ENCODE measurements at regions not wholly inside any gene's neighbourhood (a gene's known extent, or its start where the extent isn't known, plus 50 kb on each side); places are given as distances from the start of the nearest gene placed in this dataset.

- DNase-seq (ENCODE audit: low read depth) = no peak
Observed at GRCh38 chr2:6516674-6517073, 349.0 kb downstream of the CMPK2 start.

GRCh38 chr2:6518361-6518760 is 347.3 kb downstream of the CMPK2 start:
- no peak for DNase-seq (ENCODE audit: low read depth)

DNA sequence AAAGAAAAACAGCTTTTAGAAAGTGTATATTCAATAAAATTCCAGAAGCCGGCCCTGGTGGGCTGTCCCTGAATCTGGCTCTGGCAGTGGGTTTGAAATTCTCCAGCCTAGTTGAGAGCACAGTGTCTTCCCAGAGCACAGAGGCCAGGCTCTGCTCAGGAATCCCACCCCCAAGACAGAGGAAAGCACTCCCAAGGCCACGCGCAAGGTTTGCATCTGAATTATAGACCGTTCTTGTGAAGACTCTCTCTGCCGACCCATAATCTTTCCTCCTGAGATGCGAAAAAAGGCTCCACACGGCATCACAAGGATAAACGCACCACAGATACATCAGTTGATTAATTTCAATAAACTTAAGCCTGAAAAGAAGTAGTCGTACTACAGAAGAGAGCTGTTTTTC is 342.2 kb downstream of the CMPK2 start:
- no peak for DNase-seq (ENCODE audit: low read depth)

DNA sequence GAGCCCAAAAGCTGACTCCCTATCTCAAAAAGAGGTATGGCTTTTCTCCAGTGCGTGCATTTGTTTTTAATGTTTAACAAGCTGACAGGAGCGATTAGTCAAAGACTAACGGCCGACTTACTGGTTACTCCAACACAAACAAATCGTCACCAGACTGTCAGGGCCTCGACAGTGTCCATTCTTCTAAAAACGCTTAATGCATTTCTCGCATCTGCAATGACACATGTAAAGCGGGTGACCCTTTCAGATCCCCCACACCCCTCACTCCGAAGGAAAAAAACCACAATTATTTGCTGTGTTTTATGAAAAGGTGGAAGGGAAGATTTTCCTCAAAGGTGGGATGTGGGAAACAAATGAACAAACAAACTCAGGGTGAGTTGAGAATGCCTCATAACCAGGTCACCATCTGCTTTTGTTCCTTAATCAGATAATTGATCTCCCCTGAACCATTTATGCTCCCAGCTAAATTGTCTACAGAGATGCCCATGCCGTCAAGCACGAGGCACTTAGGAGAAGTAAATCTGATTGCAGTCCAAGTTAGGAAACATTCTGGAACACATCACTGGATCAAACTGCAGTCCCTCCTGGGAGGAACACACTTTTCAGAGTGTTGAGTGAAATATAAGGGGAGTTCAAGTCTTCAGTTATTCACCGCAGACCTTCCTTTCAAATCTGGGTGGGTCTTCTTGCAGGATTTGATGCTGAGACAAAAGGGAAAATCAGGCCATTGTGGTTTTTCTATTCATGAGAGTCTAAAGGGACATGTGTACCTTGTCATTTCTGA is 340.8 kb downstream of the CMPK2 start:
- no peak for DNase-seq (ENCODE audit: low read depth)

GRCh38 chr2:6525475-6525964 is 340.2 kb downstream of the CMPK2 start:
- DNase-seq (ENCODE audit: low read depth) = no peak

GRCh38 chr2:6526093-6526824 is 339.4 kb downstream of the CMPK2 start:
- no peak for DNase-seq (ENCODE audit: low read depth)

DNA sequence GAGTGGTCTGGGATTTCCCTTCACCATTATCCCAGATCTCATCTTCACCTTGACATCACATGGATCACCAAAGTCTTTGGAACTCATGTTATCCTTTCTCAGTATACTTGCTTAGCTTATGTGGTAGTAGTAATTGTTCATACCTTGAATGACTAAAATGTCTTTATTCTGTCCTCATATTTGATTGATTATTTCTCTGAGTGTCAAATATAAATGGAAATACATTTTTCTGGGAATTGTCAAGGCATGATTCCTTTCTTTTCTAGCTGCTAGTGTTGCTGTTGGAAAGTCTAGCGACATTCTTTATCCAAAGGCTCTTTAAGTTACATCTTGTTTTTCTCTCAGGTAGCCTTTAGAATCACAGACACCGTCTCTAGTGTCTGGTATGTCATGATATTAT is 334.4 kb downstream of the CMPK2 start:
- no peak for DNase-seq (ENCODE audit: low read depth)

DNA sequence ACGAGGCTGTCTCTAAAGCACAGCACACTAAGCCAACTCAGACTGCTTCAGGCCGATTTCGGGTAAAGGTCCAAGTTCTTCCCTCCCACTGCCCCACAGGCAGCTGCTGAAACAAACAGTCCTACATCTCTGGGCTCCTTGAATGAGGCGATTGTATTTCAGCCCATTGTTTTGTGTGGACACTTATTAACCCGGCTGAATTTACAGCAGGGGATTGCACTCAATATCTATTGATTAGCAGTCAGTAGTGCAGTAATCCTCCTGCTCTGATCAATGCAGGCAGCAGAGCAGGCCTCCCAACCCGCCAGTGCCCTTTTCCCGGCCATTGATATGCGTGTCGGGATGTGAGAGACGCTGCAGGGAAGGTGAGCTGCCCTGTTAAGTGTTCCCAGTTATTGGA is 330.1 kb downstream of the CMPK2 start:
- DNase-seq (ENCODE audit: low read depth) = no peak

GRCh38 chr2:6538607-6539006 is 327.1 kb downstream of the CMPK2 start:
- no peak for DNase-seq (ENCODE audit: low read depth)

DNA sequence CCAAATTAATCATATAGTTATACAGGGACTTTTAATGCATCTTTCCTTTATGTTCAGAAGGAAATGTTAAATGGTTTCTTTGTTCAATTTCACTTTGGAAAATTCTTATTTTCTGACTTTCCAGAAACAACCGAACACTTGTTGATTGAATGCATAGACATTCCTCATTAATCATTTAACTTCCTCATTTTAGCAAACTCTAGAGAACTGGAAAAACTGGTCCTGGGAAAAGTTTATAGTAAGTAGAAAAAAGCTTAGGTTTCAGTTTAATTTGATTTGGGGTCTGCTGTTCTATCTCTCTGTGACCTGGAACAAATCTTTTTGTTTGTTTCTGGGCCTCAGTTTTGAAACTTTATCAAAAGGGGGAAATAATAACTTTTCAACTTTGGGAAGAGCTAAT is 320.4 kb downstream of the CMPK2 start:
- DNase-seq (ENCODE audit: low read depth) = no peak

GRCh38 chr2:6545795-6546194 is 319.9 kb downstream of the CMPK2 start:
- DNase-seq (ENCODE audit: low read depth) = no peak

DNA sequence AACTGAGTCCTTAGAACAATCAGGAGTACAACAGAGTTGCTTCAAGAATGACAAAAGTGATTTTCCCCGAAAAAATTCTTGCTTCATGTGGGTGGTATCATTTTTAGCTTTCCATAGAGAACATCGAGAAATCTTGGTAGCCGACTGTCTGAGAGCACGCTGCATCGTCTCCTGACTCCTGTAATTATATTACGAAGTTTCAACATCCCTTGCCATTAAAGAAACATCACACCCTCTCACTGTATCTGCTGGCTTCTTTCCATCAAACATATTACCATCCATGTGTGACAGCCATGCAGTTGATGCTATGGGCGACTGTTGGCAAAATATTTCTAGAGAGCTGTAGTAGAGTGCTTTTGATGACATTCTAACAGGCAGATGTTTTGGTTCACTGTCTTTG is 311.2 kb downstream of the CMPK2 start:
- DNase-seq (ENCODE audit: low read depth) = no peak

GRCh38 chr2:6556755-6557154 is 309.0 kb downstream of the CMPK2 start:
- DNase-seq (ENCODE audit: low read depth) = no peak

- DNase-seq (ENCODE audit: low read depth) = no peak
Observed at GRCh38 chr2:6557737-6558136, 308.0 kb downstream of the CMPK2 start.

GRCh38 chr2:6562771-6563170 is 302.9 kb downstream of the CMPK2 start:
- DNase-seq (ENCODE audit: low read depth) = no peak

DNA sequence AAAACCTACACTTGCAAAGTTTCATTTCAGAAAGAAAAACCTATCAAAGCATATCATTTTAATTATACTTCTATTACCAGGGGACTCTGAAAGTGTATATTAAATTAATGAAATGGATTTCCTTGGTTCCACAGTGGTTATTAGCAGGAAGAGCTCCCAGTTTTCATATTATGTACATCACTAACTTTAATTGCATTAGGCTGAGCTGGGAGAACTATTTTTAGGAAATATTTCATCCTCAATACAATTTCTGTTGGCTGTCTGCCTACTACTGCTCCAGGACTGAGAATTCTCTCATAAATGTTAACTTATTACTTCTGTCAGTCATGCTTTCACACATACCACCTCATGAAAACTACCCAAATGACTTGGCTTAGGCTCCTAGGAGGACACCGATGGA is 301.4 kb downstream of the CMPK2 start:
- DNase-seq (ENCODE audit: low read depth) = no peak

DNA sequence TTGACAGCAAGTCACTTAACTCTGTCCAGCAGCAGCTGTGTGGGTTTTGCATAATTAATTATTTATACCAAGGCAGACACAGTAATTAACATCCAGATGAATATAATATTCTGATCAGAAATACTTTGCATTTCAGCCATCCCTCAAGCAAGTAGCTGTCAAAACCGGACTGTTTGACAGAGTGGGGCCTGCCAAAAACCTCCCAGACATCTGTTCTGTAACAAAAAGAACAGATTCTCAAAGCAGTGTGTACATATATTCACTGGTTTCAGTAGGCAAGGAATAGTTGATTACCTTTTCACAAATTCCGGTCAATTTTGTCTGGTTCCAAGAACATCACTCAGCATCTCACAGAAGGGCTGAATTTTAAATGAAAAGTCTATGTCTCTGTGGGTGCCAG is 291.6 kb downstream of the CMPK2 start:
- DNase-seq (ENCODE audit: low read depth) = no peak

GRCh38 chr2:6576302-6576701 is 289.4 kb downstream of the CMPK2 start:
- DNase-seq (ENCODE audit: low read depth) = no peak

DNA sequence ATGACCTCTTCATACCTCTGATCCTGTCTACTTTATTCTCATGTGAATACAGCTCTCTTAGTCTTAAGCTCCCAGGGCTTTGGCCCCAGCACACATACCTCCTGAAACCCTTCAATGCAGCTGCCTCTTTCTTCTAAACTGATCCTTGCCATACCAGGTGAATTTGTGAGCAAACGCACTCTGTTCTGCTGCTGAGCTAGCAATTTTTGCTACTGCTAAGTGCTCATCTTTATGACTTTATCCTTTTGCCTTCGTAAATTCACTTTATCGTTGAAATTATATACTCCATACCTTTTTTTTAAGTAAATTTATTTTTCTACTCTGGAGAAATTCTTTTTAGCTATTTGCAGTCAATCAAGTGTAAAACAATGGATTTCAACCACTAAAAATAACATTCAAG is 287.7 kb downstream of the CMPK2 start:
- no peak for DNase-seq (ENCODE audit: low read depth)

GRCh38 chr2:6578416-6578815 is 287.3 kb downstream of the CMPK2 start:
- DNase-seq (ENCODE audit: low read depth) = no peak

DNA sequence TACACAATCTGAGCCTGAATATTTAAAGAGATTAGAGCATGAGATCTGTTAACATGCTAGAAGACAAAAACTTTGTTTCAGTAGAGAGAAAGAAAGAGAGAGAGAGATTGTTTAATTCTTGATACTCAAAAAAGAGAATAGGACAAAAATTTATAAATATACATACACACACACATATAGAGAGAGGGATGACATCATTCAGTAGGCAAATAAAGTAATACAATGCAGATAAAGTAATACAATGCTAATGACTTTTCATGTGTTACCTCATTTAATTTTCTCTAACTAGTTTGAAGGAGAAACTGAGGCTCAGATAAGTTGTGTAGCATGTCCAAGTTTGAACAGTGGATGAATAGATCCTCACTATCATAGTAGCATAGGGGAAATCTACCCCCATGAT is 286.4 kb downstream of the CMPK2 start:
- DNase-seq (ENCODE audit: low read depth) = no peak

GRCh38 chr2:6580982-6581381 is 284.7 kb downstream of the CMPK2 start:
- DNase-seq (ENCODE audit: low read depth) = no peak

GRCh38 chr2:6589150-6589549 is 276.6 kb downstream of the CMPK2 start:
- DNase-seq (ENCODE audit: low read depth) = no peak
